ENCODE measurements at regions not wholly inside any gene's neighbourhood (a gene's known extent, or its start where the extent isn't known, plus 50 kb on each side); places are given as distances from the start of the nearest gene placed in this dataset.

DNA sequence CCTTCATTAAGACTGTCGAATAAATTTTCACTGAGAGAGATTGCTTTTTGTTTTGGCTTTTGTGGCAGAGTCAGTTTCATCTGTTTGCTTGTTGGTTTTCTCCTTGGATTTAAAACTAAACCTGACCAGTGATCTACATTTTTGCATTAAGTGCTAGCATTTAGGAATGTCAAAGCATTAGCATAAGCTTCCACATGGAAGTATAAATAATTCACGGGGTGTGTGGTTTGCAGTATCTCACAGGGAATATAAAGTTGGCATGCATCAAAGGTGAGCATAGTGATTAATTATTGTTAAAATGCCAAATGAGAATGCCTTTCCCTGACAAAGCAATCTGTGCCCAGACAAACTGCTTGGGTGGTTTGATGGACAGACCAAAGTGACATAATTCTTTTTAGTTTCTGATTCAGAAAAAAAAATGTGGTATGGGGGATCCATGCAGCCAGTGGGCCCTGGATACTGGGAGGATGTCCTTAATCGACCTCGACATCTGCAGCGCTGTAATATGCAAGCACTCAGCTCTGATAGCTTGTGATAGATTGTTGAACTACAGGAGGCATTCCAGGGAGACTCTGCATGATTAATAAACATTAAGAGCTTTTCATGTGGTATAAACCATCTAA is 339.3 kb upstream of the POM121L12 start (continued):
- TF ChIP-seq POLR2AphosphoS5 (IDR thresholded peaks at IDR 0.05; ENCODE audit: low read depth, low read length), result no peak

All from H1 (cell line).